Uterus (tissue), 3 donors: ENCODE measurements at regions not wholly inside any gene's neighbourhood (a gene's known extent, or its start where the extent isn't known, plus 50 kb on each side); places are given as distances from the start of the nearest gene placed in this dataset.

Experiments used
- DNase-seq, 2 donors: peaks; one replicate each; pipeline ENCODE4 v3.0.0-alpha.2; 2019 to 2020
- H3K27ac ChIP-seq, 2 donors: fragments of 200-600 bp; sonication (generic); 1 replicate in 1 of 2; 2 replicates in 1 of 2; pipeline ENCODE4 v1.5.1; 2016 to 2018
- H3K27me3 ChIP-seq, 2 donors: fragments of 200-600 bp; sonication (generic); one replicate each; pipeline ENCODE4 v1.5.1; 2018 to 2019; ENCODE audit warnings: control low read depth in 1 of 2
- H3K36me3 ChIP-seq, 2 donors: fragments of 200-600 bp; sonication (generic); one replicate each; pipeline ENCODE4 v1.5.1; 2019; ENCODE audit warnings: control low read depth in 1 of 2
- H3K4me1 ChIP-seq, 2 donors: fragments of 200-600 bp; sonication (generic); one replicate each; pipeline ENCODE4 v1.5.1; 2018 to 2019; ENCODE audit warnings: control low read depth in 1 of 2
- H3K4me3 ChIP-seq, 2 donors: fragments of 200-600 bp; sonication (generic); 1 replicate in 1 of 2; 2 replicates in 1 of 2; pipeline ENCODE4 v1.5.1; 2018 to 2019; ENCODE audit warnings: mild to moderate bottlenecking in 1 of 2
- H3K9me3 ChIP-seq, 2 donors: fragments of 200-600 bp; sonication (generic); one replicate each; pipeline ENCODE4 v1.5.1; 2019; ENCODE audit warnings: control low read depth in 1 of 2
- POLR2A ChIP-seq, 2 donors: fragments of 450-650 bp; IDR thresholded peaks; one replicate each; pipeline ENCODE4 v1.6.1; 2016; ENCODE audit warnings: antibody characterized with exemption in 2 of 2, mild to moderate bottlenecking in 1 of 2, moderate library complexity in 1 of 2
- intact Hi-C: fragments of 100-400 bp; cut with DNase I; formaldehyde crosslinking; loops from one replicate; pipeline ENCODE4 v1.15.1; 2023; ENCODE audit warnings: low total_unique reads
- TF ChIP-seq, protein P1 (sequence below), 4 experiments: fragments of 200-600 bp in 2 of 4; fragments of 450-650 bp in 2 of 4; sonication (generic) in 2 of 4; IDR thresholded peaks; one replicate each; pipeline ENCODE4 v1.5.1; 2016 to 2019; ENCODE audit warnings: antibody characterized with exemption in 4 of 4, mild to moderate bottlenecking in 2 of 4, moderate library complexity in 1 of 4
- donor health status: DM: yes; HTN: yes; CAD: no.

DNA sequence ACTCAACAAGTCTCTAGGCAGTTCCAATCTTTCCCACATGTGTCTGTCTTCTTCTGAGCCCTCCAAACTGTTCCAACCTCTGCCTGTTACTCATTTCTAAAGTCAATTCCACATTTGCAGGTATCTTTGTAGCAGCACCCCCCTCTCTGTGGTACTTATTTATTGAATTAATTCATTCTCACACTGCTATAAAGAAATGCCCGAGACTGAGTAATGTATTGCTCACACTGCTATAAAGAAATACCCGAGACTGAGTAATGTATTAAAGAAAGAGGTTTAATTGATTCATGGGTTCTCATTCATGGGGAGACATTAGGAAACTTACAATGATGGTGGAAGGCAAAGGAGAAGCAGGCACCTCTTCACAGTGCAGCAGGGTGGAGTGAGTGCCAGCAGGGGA is 1413.8 kb downstream of the SI start:
- Histone ChIP-seq H3K27me3 (no peaks in the 10 kb centered on the region), H3K9me3 (no peaks in the 10 kb centered on the region), H3K4me3 (no peak overlapping the region), H3K4me1 (no peaks in the 10 kb centered on the region), H3K27ac (no peak overlapping the region), H3K36me3 (no peaks in the 10 kb centered on the region)
- intact Hi-C loops: no loop called here
- no peak for TF ChIP-seq POLR2A (IDR thresholded peaks at IDR 0.05)
- TF ChIP-seq, protein P1, sequence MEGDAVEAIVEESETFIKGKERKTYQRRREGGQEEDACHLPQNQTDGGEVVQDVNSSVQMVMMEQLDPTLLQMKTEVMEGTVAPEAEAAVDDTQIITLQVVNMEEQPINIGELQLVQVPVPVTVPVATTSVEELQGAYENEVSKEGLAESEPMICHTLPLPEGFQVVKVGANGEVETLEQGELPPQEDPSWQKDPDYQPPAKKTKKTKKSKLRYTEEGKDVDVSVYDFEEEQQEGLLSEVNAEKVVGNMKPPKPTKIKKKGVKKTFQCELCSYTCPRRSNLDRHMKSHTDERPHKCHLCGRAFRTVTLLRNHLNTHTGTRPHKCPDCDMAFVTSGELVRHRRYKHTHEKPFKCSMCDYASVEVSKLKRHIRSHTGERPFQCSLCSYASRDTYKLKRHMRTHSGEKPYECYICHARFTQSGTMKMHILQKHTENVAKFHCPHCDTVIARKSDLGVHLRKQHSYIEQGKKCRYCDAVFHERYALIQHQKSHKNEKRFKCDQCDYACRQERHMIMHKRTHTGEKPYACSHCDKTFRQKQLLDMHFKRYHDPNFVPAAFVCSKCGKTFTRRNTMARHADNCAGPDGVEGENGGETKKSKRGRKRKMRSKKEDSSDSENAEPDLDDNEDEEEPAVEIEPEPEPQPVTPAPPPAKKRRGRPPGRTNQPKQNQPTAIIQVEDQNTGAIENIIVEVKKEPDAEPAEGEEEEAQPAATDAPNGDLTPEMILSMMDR (IDR thresholded peaks at IDR 0.05): no peak
- no peak for DNase-seq

GRCh38 chr3:163657088-163657487 is 1421.2 kb downstream of the SI start:
- intact Hi-C loops: no loop called here
- no peaks in the 10 kb centered on the region for H3K36me3 ChIP-seq
- H3K4me3 ChIP-seq: no peak overlapping the region
- no peaks in the 10 kb centered on the region for H3K4me1 ChIP-seq
- no peak for DNase-seq
- no peak overlapping the region for H3K27ac ChIP-seq
- no peaks in the 10 kb centered on the region for H3K27me3 ChIP-seq
- no peak for TF ChIP-seq POLR2A (IDR thresholded peaks at IDR 0.05)
- TF ChIP-seq, protein P1 (IDR thresholded peaks at IDR 0.05): no peak
- no peaks in the 10 kb centered on the region for H3K9me3 ChIP-seq

DNA sequence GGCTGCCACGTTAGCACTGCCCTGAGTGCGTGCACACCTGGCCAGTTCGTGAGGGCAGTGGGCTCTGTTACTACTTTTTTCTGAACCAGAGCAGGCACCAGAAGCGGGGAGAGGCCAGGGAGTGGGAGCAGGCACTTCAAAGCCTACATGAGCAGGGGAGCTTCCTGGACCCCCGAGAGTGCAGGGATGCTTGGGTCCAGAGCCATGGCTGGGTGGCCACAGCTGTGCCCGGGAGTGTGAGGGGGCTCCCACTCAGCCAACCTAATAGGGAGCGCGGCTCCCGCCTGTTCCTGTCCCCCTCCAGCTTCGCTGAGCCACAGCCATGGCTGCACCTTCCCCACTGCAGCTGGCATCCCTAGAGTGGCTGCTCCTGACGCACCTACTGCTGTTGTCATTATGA is 1423.3 kb downstream of the SI start:
- Histone ChIP-seq H3K4me1 (no peaks in the 10 kb centered on the region), H3K4me3 (no peak overlapping the region), H3K36me3 (no peaks in the 10 kb centered on the region), H3K9me3 (no peaks in the 10 kb centered on the region), H3K27ac (no peak overlapping the region), H3K27me3 (no peaks in the 10 kb centered on the region)
- intact Hi-C loops: no loop called here
- TF ChIP-seq, protein P1 (IDR thresholded peaks at IDR 0.05): no peak
- no peak for TF ChIP-seq POLR2A (IDR thresholded peaks at IDR 0.05)
- no peak for DNase-seq

GRCh38 chr3:163644172-163644571 is 1434.1 kb downstream of the SI start:
- no peaks in the 10 kb centered on the region for H3K9me3 ChIP-seq
- intact Hi-C loops: no loop called here
- DNase-seq: no peak
- no peaks in the 10 kb centered on the region for H3K27me3 ChIP-seq
- H3K27ac ChIP-seq: no peak overlapping the region
- H3K4me1 ChIP-seq: no peaks in the 10 kb centered on the region
- no peak overlapping the region for H3K4me3 ChIP-seq
- no peaks in the 10 kb centered on the region for H3K36me3 ChIP-seq
- TF ChIP-seq, protein P1 (IDR thresholded peaks at IDR 0.05): no peak
- no peak for TF ChIP-seq POLR2A (IDR thresholded peaks at IDR 0.05)

GRCh38 chr3:163632722-163633121 is 1445.6 kb downstream of the SI start:
- no peak overlapping the region for H3K27ac ChIP-seq
- H3K4me1 ChIP-seq: no peaks in the 10 kb centered on the region
- no peak overlapping the region for H3K4me3 ChIP-seq
- intact Hi-C loops: no loop called here
- no peaks in the 10 kb centered on the region for H3K36me3 ChIP-seq
- H3K9me3 ChIP-seq: no peaks in the 10 kb centered on the region
- no peak for TF ChIP-seq POLR2A (IDR thresholded peaks at IDR 0.05)
- TF ChIP-seq, protein P1 (IDR thresholded peaks at IDR 0.05): no peak
- H3K27me3 ChIP-seq: no peaks in the 10 kb centered on the region
- DNase-seq: no peak
